Liver (tissue), 3 donors: ENCODE measurements at regions not wholly inside any gene's neighbourhood (a gene's known extent, or its start where the extent isn't known, plus 50 kb on each side); places are given as distances from the start of the nearest gene placed in this dataset.

Experiments used
- CTCF ChIP-seq: fragments of 150-350 bp; IDR thresholded peaks from 2 replicates; pipeline ENCODE4 v1.5.1; 2017; ENCODE audit warnings: improper control_type of control experiment, low read depth, low read length; ENCODE audit not compliant: missing input control
- GABPA ChIP-seq, 2 donors: IDR thresholded peaks in 1 of 2; conservative IDR thresholded peaks in 1 of 2; 2 replicates each; pipeline ENCODE4 v1.6.1; 2016; ENCODE audit warnings: antibody characterized with exemption in 2 of 2, mild to moderate bottlenecking in 1 of 2, moderate library complexity in 1 of 2
- HNF4G ChIP-seq: IDR thresholded peaks from 2 replicates; pipeline ENCODE4 v1.6.1; 2016; ENCODE audit warnings: antibody characterized with exemption
- SP1 ChIP-seq: IDR thresholded peaks from 2 replicates; pipeline ENCODE4 v1.6.1; 2018; ENCODE audit warnings: antibody characterized with exemption, mild to moderate bottlenecking
- donor health status: healthy.
- donor health status: healthy.

GRCh38 chr2:15729709-15730544, 138.3 kb downstream of the DDX1 start:
- TF ChIP-seq CTCF (no peak), HNF4G (no peak), GABPA (IDR thresholded peaks at IDR 0.05 in 1 of 2, conservative IDR thresholded peaks at IDR 0.05 in 1 of 2) (no peak), SP1 (no peak)
